Left ventricle myocardium inferior (tissue), 1 donor: ENCODE measurements at regions not wholly inside any gene's neighbourhood (a gene's known extent, or its start where the extent isn't known, plus 50 kb on each side); places are given as distances from the start of the nearest gene placed in this dataset. TPM values are rescaled to one million over a fixed set of nuclear protein-coding genes. Genes with fewer than 3 reads are reported as not detected.

Source experiments
- DNase-seq: peaks from one replicate; pipeline ENCODE4 v3.0.0-alpha.2; 2020
- H3K27ac ChIP-seq: fragments of 200-600 bp; replicated peaks from 2 replicates; pipeline ENCODE4 v1.8.0; 2021
- H3K27me3 ChIP-seq: fragments of 200-600 bp; 2 replicates; pipeline ENCODE4 v1.8.0; 2021; ENCODE audit warnings: low read depth
- H3K36me3 ChIP-seq: fragments of 200-600 bp; 2 replicates; pipeline ENCODE4 v1.8.0; 2021
- H3K4me1 ChIP-seq: fragments of 200-600 bp; 2 replicates; pipeline ENCODE4 v1.8.0; 2021
- H3K4me3 ChIP-seq: fragments of 200-600 bp; 2 replicates; pipeline ENCODE4 v1.8.0; 2021; ENCODE audit warnings: mild to moderate bottlenecking, moderate library complexity
- H3K9me3 ChIP-seq: fragments of 200-600 bp; replicated peaks from 2 replicates; pipeline ENCODE4 v1.8.0; 2021
- CTCF ChIP-seq: fragments of 200-600 bp; IDR thresholded peaks from 2 replicates; pipeline ENCODE4 v1.8.0; 2021; ENCODE audit warnings: antibody characterized with exemption, mild to moderate bottlenecking, borderline replicate concordance
- intact Hi-C: fragments of 100-400 bp; cut with micrococcal nuclease; formaldehyde crosslinking; loops from one replicate; pipeline ENCODE4 v1.11.0; 2022
- microRNA-seq: library from miRNA; unstranded; fragments of <30 nt; microRNA quantifications from one replicate; pipeline ENCODE4 v1.2.0, GENCODE V29; 2020
- donor health status: DM: no; HTN: yes; CAD: no; lungs with severe emphysema.

GRCh38 chr22:47225080-47225930, 462.9 kb downstream of the TBC1D22A start:
- Histone ChIP-seq H3K27me3 (peaks cover 12% of the 10 kb centered on the region), H3K27ac (no peak overlapping the region), H3K4me3 (no peak overlapping the region), H3K4me1 (no peaks in the 10 kb centered on the region), H3K36me3 (no peaks in the 10 kb centered on the region), H3K9me3 (peaks cover 10% of the 10 kb centered on the region)
- intact Hi-C loops, result no loop called here
- DNase-seq, result no peak
- TF ChIP-seq CTCF, result no peak

Small RNA genes in the stretch of these regions (microRNA-seq; reads per million reads assigned to microRNA genes)
- gene MIR3201 (not detected), gene MIR3667 (not detected), gene MIR4535 (not detected)
